NCI-H1930 (cell line): ENCODE measurements at regions not wholly inside any gene's neighbourhood (a gene's known extent, or its start where the extent isn't known, plus 50 kb on each side); places are given as distances from the start of the nearest gene placed in this dataset.
"Not testable (repeated sequence)": the region's sequence is repeated elsewhere in the genome, so short reads cannot be mapped to it uniquely, and the experiment has no call there.

ENCODE experiments used
- DNase-seq, 2 experiments: peaks; one replicate each; lab custom pipeline; 2025; lab: John Stamatoyannopoulos, UW

DNA sequence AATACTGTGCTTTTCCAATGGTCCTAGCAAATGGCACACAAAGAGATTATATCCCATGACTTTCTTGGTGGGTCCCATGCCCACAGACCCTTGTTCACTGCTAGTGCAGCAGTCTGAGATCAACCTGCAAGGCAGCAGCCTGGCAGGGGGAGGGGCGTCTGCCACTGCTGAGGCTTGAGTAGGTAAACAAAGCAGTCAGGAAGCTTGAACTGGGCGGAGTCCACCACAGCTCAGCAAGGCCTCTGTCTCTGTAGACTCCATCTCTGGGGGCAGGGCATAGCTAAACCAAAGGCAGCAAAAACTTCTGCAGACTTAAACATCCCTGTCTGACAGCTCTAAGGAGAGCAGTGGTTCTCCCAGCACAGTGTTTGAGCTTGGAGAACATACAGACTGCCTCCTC is 82.9 kb downstream of the ZNF737 start:
- DNase-seq: no peak

DNA sequence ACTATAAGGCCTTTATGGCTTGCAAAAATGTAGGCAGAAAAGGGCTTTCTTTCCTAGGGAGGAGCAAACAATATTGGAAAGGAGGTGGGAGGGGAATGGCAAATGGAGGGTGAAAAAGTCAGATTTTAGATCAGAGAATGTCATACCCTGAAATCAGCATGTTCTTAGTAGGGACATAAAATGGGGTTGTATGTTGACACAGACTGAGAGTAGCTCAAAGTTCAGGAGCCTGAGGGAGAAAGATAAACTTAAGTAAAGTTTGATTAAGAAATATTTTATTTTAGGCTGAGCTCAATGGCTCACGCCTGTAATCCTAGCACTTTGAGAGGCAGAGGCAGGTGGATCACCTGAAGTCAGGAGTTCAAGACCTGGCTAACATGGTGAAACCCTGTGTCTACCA is 83.8 kb downstream of the ZNF737 start:
- no peak for DNase-seq

DNA sequence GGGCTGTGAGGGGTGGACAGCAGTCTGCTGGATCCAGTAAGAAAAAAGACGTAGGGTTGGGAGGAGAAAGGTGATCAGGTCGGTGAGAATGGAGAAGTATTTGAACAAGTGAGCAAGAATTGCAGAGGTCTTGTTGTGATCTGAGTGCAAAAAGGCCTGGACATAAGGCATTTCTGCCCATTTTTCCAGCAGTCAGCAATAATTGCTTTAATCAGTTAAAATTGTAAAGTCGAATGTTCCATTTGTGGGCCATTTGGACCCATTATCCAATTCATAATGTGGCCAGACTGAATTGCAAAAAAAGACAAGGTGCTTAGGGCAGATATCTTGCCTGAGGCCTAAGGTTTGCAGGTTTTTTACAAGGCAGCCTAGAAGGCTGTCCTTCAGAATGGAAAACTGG is 86.1 kb downstream of the ZNF737 start:
- DNase-seq: no peak

- DNase-seq: no peak
Measured at GRCh38 chr19:20478936-20479335, 86.6 kb downstream of the ZNF737 start.

DNA sequence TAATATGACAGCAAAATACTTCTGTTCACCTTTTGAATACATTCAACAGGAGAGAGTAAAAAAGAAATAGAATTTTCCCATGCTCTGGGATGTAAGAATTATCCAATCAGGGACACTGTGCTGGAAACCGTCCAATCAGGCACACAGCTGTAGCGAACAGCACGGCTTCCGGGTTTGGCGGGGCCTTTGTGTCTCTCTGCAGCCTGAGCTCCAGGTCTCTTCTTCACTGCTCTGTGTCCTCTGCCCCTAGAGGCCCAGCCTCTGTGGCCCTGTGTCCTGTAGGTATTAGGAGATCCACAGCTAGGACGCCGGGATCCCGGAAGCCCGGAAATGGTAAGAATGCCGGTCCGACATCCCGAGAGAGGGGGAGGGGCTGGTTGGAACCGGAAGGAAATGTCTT is 92.7 kb downstream of the ZNF737 start:
- DNase-seq: no peak

- DNase-seq: no peak
Measured at GRCh38 chr19:20471431-20471830, 94.2 kb downstream of the ZNF737 start.

GRCh38 chr19:20470345-20471135 is 95.0 kb downstream of the ZNF737 start:
- no peak for DNase-seq

GRCh38 chr19:20466638-20466990 is 99.0 kb downstream of the ZNF737 start:
- DNase-seq: not testable (repeated sequence)

DNA sequence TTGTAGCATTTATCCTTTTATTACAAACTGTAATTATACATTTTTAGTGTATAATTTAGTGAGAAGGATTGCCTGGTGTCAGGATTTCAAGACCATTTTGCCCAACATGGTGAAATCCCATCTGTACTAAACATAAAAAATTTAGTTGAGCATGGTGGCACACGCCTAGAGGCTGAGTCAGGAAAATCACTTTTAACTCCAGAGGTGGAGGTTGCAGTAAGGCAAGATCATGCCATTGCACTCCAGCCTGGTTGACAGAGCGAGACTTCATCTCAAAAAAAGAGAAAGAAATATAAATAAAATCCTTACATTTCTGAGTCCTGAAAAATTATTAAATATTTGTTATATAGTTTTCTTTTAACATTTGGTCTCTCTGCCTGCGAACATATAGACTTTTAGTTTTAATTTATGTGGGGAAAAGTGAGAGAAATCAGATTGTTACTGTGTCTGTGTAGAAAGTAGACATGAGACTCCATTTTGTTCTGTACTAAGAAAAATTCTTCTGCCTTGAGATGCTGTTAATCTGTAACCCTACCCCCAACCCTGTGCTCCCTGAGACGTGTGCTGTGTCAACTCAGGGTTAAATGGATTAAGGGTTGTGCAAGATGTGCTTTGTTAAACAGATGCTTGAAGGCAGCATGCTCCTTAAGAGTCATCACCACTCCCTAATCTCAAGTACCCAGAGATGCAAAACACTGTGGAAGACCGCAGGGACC is 99.5 kb downstream of the ZNF737 start:
- DNase-seq: not testable (repeated sequence)

DNA sequence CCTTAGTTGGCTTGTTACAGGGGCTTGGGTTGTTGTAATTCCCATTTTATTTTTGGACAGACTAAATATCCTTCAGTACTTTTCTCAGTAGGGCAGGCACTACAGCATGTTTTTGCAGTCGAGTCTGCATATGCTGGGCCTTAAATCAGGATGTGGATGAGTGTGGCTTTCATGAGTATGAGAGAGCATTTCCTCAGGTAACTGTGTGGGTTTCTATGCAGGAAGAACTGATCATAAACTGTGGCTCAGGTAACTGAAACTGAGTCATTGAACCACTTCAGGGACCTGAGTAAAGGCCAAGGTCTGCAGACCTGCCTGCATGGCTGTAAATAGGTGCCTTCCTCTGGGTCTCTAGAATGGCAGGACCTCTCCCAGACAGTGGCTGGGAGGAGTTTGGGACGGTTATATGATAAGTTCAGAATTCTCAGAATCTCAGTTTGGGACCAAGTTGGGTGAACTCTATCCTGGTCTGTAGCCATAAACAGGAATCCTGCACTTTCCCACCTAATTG is 112.1 kb downstream of the ZNF737 start:
- DNase-seq: no peak

- no peak for DNase-seq
Measured at GRCh38 chr19:20444202-20444885, 121.2 kb downstream of the ZNF737 start.

DNA sequence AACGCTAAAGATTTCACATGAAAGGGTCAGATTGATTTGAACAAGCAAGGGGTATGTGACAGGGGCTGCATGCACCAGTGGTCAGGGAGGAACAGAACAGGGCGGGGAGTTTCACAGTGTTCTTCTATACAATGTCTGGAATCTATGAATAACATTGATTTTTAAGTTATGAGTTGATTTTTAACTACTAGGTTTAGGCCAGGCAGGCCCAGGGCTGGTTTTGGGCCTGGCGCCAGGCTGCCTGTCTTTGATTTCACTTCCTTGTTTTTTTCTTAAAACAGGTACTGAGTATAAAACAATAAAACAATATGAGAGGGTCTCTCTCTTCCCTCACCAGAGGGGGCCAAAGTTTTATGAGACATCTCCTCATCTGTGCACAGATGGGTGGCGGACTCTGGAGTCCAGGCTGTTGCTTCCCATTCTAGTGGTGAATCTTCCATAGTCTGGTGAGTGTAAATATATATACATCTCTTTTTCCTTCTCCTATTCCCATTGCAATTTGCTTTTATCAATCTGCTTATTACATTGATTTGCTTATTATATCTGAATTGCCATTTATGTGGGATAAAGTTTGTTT is 133.2 kb downstream of the ZNF737 start:
- not testable (repeated sequence) for DNase-seq

- no peak for DNase-seq
Measured at GRCh38 chr19:20431826-20432225, 133.8 kb downstream of the ZNF737 start.

DNA sequence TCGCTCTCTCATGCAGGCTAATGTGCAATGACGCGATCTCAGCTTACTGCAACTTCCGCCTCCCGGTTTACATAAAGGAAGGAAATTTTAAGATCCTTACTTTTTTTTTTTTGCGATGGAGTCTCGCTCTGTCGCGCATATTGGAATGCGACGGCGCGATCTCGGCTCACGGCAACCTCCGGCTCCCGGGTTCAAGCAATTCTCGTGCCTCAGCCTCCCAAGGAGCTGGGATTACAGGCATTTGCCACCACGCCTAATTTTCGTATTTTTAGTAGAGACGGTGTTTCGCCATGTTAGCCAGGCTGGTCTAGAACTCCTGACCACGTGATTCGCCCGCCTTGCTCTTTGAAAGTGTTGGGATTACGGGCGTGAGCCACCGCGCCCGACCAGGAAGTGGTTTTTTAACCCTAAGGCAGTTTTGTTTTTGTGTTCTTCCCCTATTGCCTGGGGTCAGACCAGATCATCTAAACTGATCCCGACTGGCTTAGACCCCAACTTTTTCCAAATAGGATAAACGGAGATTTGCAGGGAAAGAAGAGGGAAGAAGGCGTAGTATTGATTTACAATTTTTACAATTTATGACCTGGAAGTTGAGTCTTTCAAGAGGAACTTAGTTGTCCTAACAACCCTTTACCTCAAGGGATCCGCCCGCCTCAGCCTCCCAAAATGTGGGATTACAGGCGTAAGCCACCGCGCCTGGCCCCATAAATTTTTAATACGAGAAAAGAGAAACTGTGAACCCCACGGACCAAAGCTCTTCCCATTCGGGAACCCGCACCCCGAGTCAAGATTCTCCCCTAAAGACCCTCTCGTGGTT is 142.0 kb downstream of the ZNF737 start:
- DNase-seq: no peak

DNA sequence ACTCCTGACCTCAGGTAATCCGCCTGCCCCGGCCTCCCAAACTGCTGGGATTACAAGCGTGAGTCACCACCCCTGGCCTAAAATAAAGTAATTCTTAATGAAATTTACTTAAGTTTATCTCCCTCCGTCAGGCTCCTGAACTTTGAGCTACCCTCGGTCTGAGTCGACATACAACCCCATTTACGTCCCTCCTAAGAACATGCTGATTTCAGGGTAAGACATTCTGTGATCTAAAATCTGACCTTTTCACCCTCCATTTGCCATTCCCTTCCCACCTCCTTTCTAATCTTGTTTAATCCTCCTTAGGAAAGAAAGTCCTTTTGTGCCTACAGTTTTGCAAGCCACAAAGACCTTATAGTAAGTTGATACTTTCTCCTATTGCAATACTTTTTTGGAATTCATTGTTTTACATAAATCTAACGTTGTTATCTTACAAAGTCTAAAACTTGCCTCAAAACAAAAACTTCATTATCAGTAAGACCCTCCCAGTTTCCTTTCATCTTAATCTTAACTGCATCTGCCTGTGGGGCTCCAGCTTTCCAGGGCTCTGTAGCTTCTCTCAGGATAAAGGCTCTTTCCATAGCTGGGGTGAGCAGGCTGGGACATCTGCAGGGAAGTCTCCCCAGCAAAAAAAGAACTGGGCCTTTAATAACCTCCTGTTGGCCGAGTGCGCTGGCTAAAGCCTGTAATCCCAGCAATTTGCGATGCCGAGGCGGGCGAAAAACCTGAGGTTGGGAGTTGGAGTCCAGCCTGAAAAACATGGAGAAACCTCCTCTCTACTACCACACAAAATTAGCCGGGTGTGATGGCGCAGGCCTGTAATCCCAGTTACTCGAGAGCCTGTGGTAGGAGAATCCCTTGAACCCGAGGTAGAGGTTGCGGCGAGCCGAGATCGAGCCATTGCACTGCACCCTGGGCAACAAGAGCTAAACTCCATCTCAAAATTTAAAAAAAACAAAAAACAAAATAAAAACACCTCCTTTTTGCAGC is 143.1 kb downstream of the ZNF737 start:
- no peak for DNase-seq

DNA sequence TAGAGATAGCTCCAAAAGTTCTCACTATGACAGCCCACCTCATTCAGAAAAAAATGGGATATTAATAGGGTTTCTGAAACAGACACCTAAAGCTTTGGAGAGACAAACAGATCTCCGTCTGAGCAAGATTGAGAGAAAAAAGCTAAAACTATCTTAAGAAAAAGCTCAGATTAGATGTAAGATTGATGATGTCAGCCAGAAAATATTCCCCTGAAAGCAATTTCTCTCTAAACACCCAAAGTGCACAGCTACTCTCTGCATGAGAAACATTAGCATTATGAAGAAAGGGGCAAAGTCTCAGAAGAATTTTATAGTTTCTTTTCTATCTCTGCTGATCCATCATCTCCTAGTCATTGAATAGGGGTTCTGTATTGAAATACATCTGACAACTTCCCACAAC is 148.9 kb downstream of the ZNF737 start:
- no peak for DNase-seq

DNA sequence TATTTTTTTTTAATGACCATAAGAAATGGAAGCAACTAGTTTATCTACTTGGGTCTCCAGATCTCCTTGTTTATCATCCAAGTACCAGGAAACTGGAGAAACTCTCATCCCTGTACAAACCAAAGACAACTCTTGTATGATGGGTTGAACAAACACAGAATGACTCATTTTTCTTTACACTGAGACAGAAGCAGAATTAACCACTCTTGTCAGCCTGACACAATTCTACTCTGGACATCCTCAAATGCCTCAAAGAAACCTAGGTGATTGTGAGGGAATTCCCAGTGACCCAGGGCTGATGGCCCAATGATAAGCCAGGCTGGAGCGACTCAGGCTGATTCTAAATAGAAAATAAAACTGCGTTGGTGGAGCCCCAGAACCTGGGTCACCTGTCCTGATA is 151.5 kb downstream of the ZNF737 start:
- no peak for DNase-seq

DNA sequence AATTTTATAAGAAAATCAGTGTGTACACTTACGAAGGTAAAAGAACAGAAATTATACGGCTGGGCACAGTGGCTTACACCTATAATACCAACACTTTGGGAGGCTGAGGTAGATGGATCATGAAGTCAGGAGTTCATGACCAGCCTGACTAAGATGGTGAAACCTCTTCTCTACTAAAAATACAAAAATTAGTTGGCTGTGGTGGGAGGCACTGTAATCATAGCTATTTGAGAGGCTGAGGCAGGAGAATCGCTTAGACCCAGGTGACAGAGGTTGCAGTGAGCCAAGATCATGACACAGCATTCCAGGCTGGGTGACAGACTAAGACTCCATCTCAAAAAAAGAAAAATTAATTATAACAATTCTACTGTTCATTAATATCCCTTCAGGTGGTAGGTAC is 151.9 kb downstream of the ZNF737 start:
- no peak for DNase-seq

DNA sequence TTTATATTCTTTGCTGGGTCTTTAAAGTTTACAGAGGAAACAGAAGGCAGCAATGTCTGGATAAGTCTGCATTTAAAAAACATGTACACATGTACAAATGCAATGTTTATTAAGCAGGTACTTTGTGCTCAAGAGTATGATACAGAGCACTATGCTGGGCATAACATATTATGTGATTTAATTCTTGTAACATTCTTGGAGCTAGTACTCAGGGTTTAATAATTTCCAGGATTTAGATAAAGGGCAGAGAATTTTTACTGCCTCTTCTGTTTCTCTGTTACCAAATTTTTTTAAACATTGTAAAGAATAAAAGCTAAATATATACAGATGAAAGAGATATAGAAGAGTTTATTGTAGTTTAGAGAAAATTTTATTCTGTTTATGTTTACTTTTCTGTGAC is 152.7 kb downstream of the ZNF737 start:
- no peak for DNase-seq

GRCh38 chr19:20397292-20397691 is 168.3 kb downstream of the ZNF737 start:
- no peak for DNase-seq
